ENCODE measurements at regions not wholly inside any gene's neighbourhood (a gene's known extent, or its start where the extent isn't known, plus 50 kb on each side); places are given as distances from the start of the nearest gene placed in this dataset.
A peak's percentile ranks its signal among the peaks of the same experiment; 100 is the strongest.

GRCh38 chr3:177282119-177282655 is 84.9 kb upstream of the TBL1XR1 start:
- H3K4me1 ChIP-seq (ENCODE audit: low read depth) = peaks cover 10% of the 10 kb centered on the region
- no peak for TF ChIP-seq CTCF (IDR thresholded peaks at IDR 0.05; ENCODE audit: low read depth, low read length)
- no peaks in the 10 kb centered on the region for H3K27me3 ChIP-seq
- no peaks in the 10 kb centered on the region for H3K9me3 ChIP-seq (ENCODE audit: low read depth)
- H3K4me3 ChIP-seq = no peak overlapping the region
- H3K27ac ChIP-seq = no peak overlapping the region
- no peak for DNase-seq (ENCODE audit: low read depth in 1 of 2, low spot score in 1 of 2)
- H3K36me3 ChIP-seq = no peaks in the 10 kb centered on the region

GRCh38 chr3:177283983-177284382 is 86.7 kb upstream of the TBL1XR1 start:
- Histone ChIP-seq H3K36me3 (no peaks in the 10 kb centered on the region), H3K9me3 (ENCODE audit: low read depth) (no peaks in the 10 kb centered on the region), H3K4me1 (ENCODE audit: low read depth) (peaks cover 10% of the 10 kb centered on the region), H3K27me3 (no peaks in the 10 kb centered on the region), H3K4me3 (no peak overlapping the region), H3K27ac (peak overlapping the region; percentile 27)
- no peak for DNase-seq (ENCODE audit: low read depth in 1 of 2, low spot score in 1 of 2)
- no peak for TF ChIP-seq CTCF (IDR thresholded peaks at IDR 0.05; ENCODE audit: low read depth, low read length)

GRCh38 chr3:177284383-177284881 is 87.2 kb upstream of the TBL1XR1 start:
- Histone ChIP-seq H3K4me1 (ENCODE audit: low read depth) (peaks cover 10% of the 10 kb centered on the region), H3K36me3 (no peaks in the 10 kb centered on the region), H3K27ac (peak overlapping the region; percentile 27), H3K4me3 (no peak overlapping the region), H3K27me3 (no peaks in the 10 kb centered on the region), H3K9me3 (ENCODE audit: low read depth) (no peaks in the 10 kb centered on the region)
- TF ChIP-seq CTCF (IDR thresholded peaks at IDR 0.05; ENCODE audit: low read depth, low read length) = no peak
- DNase-seq (ENCODE audit: low read depth in 1 of 2, low spot score in 1 of 2) = peak; percentile 76 to 80

- no peaks in the 10 kb centered on the region for H3K27me3 ChIP-seq
- no peak for DNase-seq (ENCODE audit: low read depth in 1 of 2, low spot score in 1 of 2)
- H3K4me3 ChIP-seq = no peak overlapping the region
- H3K9me3 ChIP-seq (ENCODE audit: low read depth) = no peaks in the 10 kb centered on the region
- H3K27ac ChIP-seq = no peak overlapping the region
- H3K4me1 ChIP-seq (ENCODE audit: low read depth) = peaks cover 10% of the 10 kb centered on the region
- no peak for TF ChIP-seq CTCF (IDR thresholded peaks at IDR 0.05; ENCODE audit: low read depth, low read length)
- no peaks in the 10 kb centered on the region for H3K36me3 ChIP-seq
These were observed 88.8 kb upstream of the TBL1XR1 start for GRCh38 chr3:177286034-177286433.

GRCh38 chr3:177287231-177287630 is 89.9 kb upstream of the TBL1XR1 start:
- TF ChIP-seq CTCF (IDR thresholded peaks at IDR 0.05; ENCODE audit: low read depth, low read length) = no peak
- H3K27me3 ChIP-seq = no peaks in the 10 kb centered on the region
- no peak overlapping the region for H3K4me3 ChIP-seq
- no peak for DNase-seq (ENCODE audit: low read depth in 1 of 2, low spot score in 1 of 2)
- H3K9me3 ChIP-seq (ENCODE audit: low read depth) = no peaks in the 10 kb centered on the region
- no peak overlapping the region for H3K27ac ChIP-seq
- peaks cover 10% of the 10 kb centered on the region for H3K4me1 ChIP-seq (ENCODE audit: low read depth)
- no peaks in the 10 kb centered on the region for H3K36me3 ChIP-seq
